HepG2 (cell line): ENCODE measurements at regions not wholly inside any gene's neighbourhood (a gene's known extent, or its start where the extent isn't known, plus 50 kb on each side); places are given as distances from the start of the nearest gene placed in this dataset.

Experiments used
- ATAC-seq: fragments of 200-7000 bp; cut with Tn5 transposase; 3 replicates; pipeline ENCODE4 v1.9.1; 2020; ENCODE audit warnings: mild to moderate bottlenecking, moderate library complexity
- BruUV-seq: library from RNA; stranded (reverse); fragments of 400-500 nt; replicated peaks from 2 replicates; lab custom pipeline; 2021; lab: Mats Ljungman, UMichigan
- CTCF ChIA-PET: fragments of 300-600 bp; formaldehyde crosslinking; extraction: SDS; loops from one replicate; lab custom pipeline; 2021; ENCODE audit warnings: low total read pairs, inconsistent platforms, low intra/inter-chr PET ratio; lab: Yijun Ruan, JAX
- POLR2A ChIA-PET: fragments of 350-600 bp; sonication (Branson Sonifier 250); formaldehyde crosslinking; loops from one replicate; lab custom pipeline; 2020; ENCODE audit warnings: antibody characterized with exemption, inconsistent platforms; lab: Yijun Ruan, JAX
- DNase-seq: peaks from one replicate; pipeline ENCODE4 v3.0.0-alpha.2; 2015; ENCODE audit warnings: low spot score
- FAIRE-seq: peaks from 3 replicates; lab custom pipeline; 2011; peaks lifted over from hg19 to GRCh38; lab: Jason Lieb, UNC
- H2AFZ ChIP-seq: one replicate; pipeline ENCODE4 v1.6.1; 2011; ENCODE audit warnings: low read length, inconsistent platforms
- H3K27ac ChIP-seq: fragments of 300-600 bp; 3 replicates; pipeline ENCODE4 v1.8.0; 2011; ENCODE audit warnings: mixed run types, mild to moderate bottlenecking, mixed read lengths, low read length, inconsistent platforms; ENCODE audit not compliant: insufficient read depth; ENCODE audit errors: extremely low read length
- H3K27me3 ChIP-seq, 2 experiments: fragments of 200-600 bp in 1 of 2; 2 replicates in 1 of 2; 3 replicates in 1 of 2; pipeline versions ENCODE4 v1.6.0 to v1.8.0; 2011; ENCODE audit warnings: low read length in 2 of 2, mild to moderate bottlenecking in 2 of 2, moderate library complexity in 2 of 2, inconsistent platforms in 1 of 2; ENCODE audit not compliant: insufficient read depth in 2 of 2, control insufficient read depth in 1 of 2
- H3K36me3 ChIP-seq, 2 experiments: fragments of 200-600 bp in 1 of 2; replicated peaks in 1 of 2; 2 replicates in 1 of 2; 3 replicates in 1 of 2; pipeline versions ENCODE4 v1.5.1 to v1.8.0; 2011; ENCODE audit warnings: low read length in 2 of 2, inconsistent platforms in 1 of 2; ENCODE audit not compliant: insufficient read depth in 2 of 2, control insufficient read depth in 1 of 2
- H3K4me1 ChIP-seq: 2 replicates; pipeline ENCODE4 v1.5.1; 2012; ENCODE audit warnings: low read length, inconsistent platforms; ENCODE audit not compliant: insufficient read depth
- H3K4me2 ChIP-seq: 2 replicates; pipeline ENCODE4 v1.6.0; 2011; ENCODE audit warnings: low read depth, low read length, inconsistent platforms
- H3K4me3 ChIP-seq, 3 experiments: fragments of 200-600 bp in 1 of 3; sonication (generic), shearing (Covaris generic) in 1 of 3; replicated peaks in 1 of 3; 2 replicates each; pipeline ENCODE4 v1.5.1; 2011 to 2016; ENCODE audit warnings: low read length in 3 of 3, inconsistent platforms in 2 of 3, low read depth in 2 of 3, mild to moderate bottlenecking in 2 of 3, control low read depth in 1 of 3, mixed read lengths in 1 of 3; ENCODE audit not compliant: insufficient read depth in 1 of 3
- H3K79me2 ChIP-seq: one replicate; pipeline ENCODE4 v1.6.1; 2011; ENCODE audit warnings: low read length, inconsistent platforms; ENCODE audit not compliant: insufficient read depth
- H3K9ac ChIP-seq: 2 replicates; pipeline ENCODE4 v1.6.0; 2011; ENCODE audit warnings: mild to moderate bottlenecking, low read depth, low read length, inconsistent platforms; ENCODE audit not compliant: insufficient read depth
- H3K9me3 ChIP-seq: 2 replicates; pipeline ENCODE4 v1.5.1; 2012; ENCODE audit warnings: mild to moderate bottlenecking, low read length
- H4K20me1 ChIP-seq: 2 replicates; pipeline ENCODE4 v1.6.0; 2011; ENCODE audit warnings: inconsistent platforms, mild to moderate bottlenecking, low read length, moderate library complexity; ENCODE audit not compliant: insufficient read depth
- DNMT3B ChIP-seq: conservative IDR thresholded peaks from 2 replicates; pipeline ENCODE4 v1.6.1; 2016; ENCODE audit warnings: missing biosample characterization, control low read depth
- GTF3A ChIP-seq: sonication (generic); formaldehyde crosslinking; conservative IDR thresholded peaks from 2 replicates; pipeline ENCODE4 v1.4.0; 2020; ENCODE audit warnings: mild to moderate bottlenecking, missing genetic modification reagents
- GZF1 ChIP-seq: sonication (generic); formaldehyde crosslinking; IDR thresholded peaks from 2 replicates; pipeline ENCODE4 v1.5.1; 2020; ENCODE audit warnings: mild to moderate bottlenecking, missing genetic modification reagents
- HOXA9 ChIP-seq: sonication (generic); formaldehyde crosslinking; IDR thresholded peaks from 2 replicates; pipeline ENCODE4 v1.8.1; 2022; ENCODE audit warnings: missing genetic modification reagents, mild to moderate bottlenecking, moderate library complexity, borderline replicate concordance
- LRRFIP1 ChIP-seq: sonication (generic); formaldehyde crosslinking; conservative IDR thresholded peaks from 2 replicates; pipeline ENCODE4 v1.4.0; 2020; ENCODE audit warnings: missing genetic modification reagents
- MAX ChIP-seq: IDR thresholded peaks from 2 replicates; pipeline ENCODE4 v1.6.1; 2012; ENCODE audit warnings: inconsistent platforms
- NFATC3 ChIP-seq: sonication (generic); formaldehyde crosslinking; IDR thresholded peaks from 2 replicates; pipeline ENCODE4 v1.5.1; 2020; ENCODE audit warnings: mild to moderate bottlenecking, missing genetic modification reagents
- SIN3A ChIP-seq: IDR thresholded peaks from 2 replicates; pipeline ENCODE4 v1.6.1; 2011; ENCODE audit warnings: low read depth, mild to moderate bottlenecking, control low read depth, low read length, borderline replicate concordance
- SOX5 ChIP-seq: IDR thresholded peaks from 2 replicates; pipeline ENCODE4 v1.6.1; 2016; ENCODE audit warnings: borderline replicate concordance
- ZMYM4 ChIP-seq: sonication (generic); formaldehyde crosslinking; IDR thresholded peaks from 2 replicates; pipeline ENCODE4 v1.8.1; 2023; ENCODE audit warnings: mild to moderate bottlenecking, missing genetic modification reagents
- ZNF138 ChIP-seq: sonication (generic); formaldehyde crosslinking; IDR thresholded peaks from 2 replicates; pipeline ENCODE4 v1.5.0; 2020; ENCODE audit warnings: mild to moderate bottlenecking, low read depth, missing genetic modification reagents
- ZNF33B ChIP-seq: sonication (generic); formaldehyde crosslinking; IDR thresholded peaks from 2 replicates; pipeline ENCODE4 v1.5.1; 2020; ENCODE audit warnings: mild to moderate bottlenecking, missing genetic modification reagents
- ZNF589 ChIP-seq: sonication (generic); formaldehyde crosslinking; conservative IDR thresholded peaks from 2 replicates; pipeline ENCODE4 v1.8.0; 2022; ENCODE audit warnings: mild to moderate bottlenecking, moderate library complexity, missing genetic modification reagents
- ZNF773 ChIP-seq: sonication (generic); formaldehyde crosslinking; IDR thresholded peaks from 2 replicates; pipeline ENCODE4 v1.4.0; 2020; ENCODE audit warnings: missing genetic modification reagents, borderline replicate concordance
- ZNF792 ChIP-seq: IDR thresholded peaks from 2 replicates; pipeline ENCODE4 v1.6.1; 2016
- WGBS: methylation state at CpG from one replicate; pipeline ENCODE4 v1.1.6; 2017; ENCODE audit warnings: low lambda C conversion rate; 5-methylcytosine and 5-hydroxymethylcytosine counted together
- in situ Hi-C: cut with HindIII; loops from 2 replicates; pipeline ENCODE4 v1.10.0; 2017; ENCODE audit warnings: low pct_unique_long_range_greater_than_20kb; ENCODE audit not compliant: extremely low pct_ligation_motif_present
- intact Hi-C: fragments of 100-400 bp; cut with micrococcal nuclease; formaldehyde crosslinking; loops from one replicate; pipeline ENCODE4 v1.10.0; 2022; ENCODE audit not compliant: unreplicated experiment

- Histone ChIP-seq H3K9me3 (no peaks in the 10 kb centered on the region), H2AFZ (no peak overlapping the region), H3K79me2 (no peaks in the 10 kb centered on the region), H3K36me3 (no peaks in the 10 kb centered on the region), H4K20me1 (no peaks in the 10 kb centered on the region), H3K27ac (no peak overlapping the region), H3K27me3 (no peaks in the 10 kb centered on the region), H3K4me3 (no peak overlapping the region), H3K4me1 (no peaks in the 10 kb centered on the region), H3K4me2 (no peak overlapping the region), H3K9ac (no peak overlapping the region)
- FAIRE-seq (no peak), DNase-seq (no peak), ATAC-seq (no peak)
- WGBS: 11% methylated on average over 2 of the region's 2 CpGs
- intact Hi-C loops: loop anchor here (2.0 kb wide), 1 partner anchor 213 kb away; no protein-coding TSS in a partner anchor
- ChIA-PET CTCF (no interaction called here), POLR2A (no interaction called here)
- TF ChIP-seq HOXA9 (CRISPR knock-in tag) (no peak), ZNF138 (CRISPR knock-in tag) (no peak), SIN3A (no peak), DNMT3B (CRISPR knock-in tag) (no peak), ZNF792 (CRISPR knock-in tag) (no peak), ZNF773 (CRISPR knock-in tag) (no peak), NFATC3 (CRISPR knock-in tag) (no peak), ZNF589 (CRISPR knock-in tag) (no peak), ZNF33B (no peak), MAX (no peak), LRRFIP1 (CRISPR knock-in tag) (no peak), SOX5 (CRISPR knock-in tag) (no peak), ZMYM4 (CRISPR knock-in tag) (no peak), GZF1 (CRISPR knock-in tag) (no peak), GTF3A (CRISPR knock-in tag) (no peak)
- no TSS peak for BruUV-seq
- in situ Hi-C loops: no loop called here
These were observed 789.6 kb upstream of the KCND2 start for GRCh38 chr7:119483364-119483763.
